SKM-1 treated with dmso at 0.1 percent for 144 hours (cell line): ENCODE measurements at regions not wholly inside any gene's neighbourhood (a gene's known extent, or its start where the extent isn't known, plus 50 kb on each side); places are given as distances from the start of the nearest gene placed in this dataset.
"Not testable (repeated sequence)": the region's sequence is repeated elsewhere in the genome, so short reads cannot be mapped to it uniquely, and the experiment has no call there.

Experiments
- DNase-seq: peaks from one replicate; lab custom pipeline; 2025; ENCODE audit not compliant: unreplicated experiment; lab: John Stamatoyannopoulos, UW

DNA sequence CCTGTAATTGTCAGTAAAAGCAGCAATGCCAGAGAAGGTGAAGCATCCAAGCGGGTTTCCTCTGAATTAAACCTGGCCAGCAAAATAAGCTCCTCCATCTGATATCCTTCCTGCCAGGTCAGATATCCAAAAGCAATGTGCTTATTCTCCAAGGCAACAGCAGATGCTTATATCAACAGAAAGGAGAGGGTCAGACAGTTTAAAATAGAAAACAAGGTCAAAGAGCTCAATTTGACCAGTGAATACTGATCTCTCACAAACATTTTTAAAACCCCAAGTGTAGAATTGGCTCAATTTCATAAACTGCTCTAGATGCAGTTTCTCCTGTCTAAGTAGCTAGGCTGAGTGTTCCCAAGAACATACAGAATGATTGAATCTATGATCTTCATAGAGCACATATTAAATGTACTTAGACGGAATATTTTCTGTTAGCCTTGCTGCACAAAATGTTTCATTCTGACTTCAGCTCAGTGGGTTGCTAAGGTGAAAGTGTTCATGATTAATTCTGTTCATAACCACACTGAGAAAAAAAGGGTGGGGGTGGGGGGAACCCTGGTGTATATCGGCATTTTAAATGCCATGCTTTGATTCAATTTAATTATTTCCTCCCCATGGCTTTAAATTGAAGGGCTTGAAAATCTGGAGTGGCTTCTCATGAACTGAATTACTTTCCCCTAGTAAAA is 174.2 kb upstream of the ARHGAP20 start:
- DNase-seq: no peak

DNA sequence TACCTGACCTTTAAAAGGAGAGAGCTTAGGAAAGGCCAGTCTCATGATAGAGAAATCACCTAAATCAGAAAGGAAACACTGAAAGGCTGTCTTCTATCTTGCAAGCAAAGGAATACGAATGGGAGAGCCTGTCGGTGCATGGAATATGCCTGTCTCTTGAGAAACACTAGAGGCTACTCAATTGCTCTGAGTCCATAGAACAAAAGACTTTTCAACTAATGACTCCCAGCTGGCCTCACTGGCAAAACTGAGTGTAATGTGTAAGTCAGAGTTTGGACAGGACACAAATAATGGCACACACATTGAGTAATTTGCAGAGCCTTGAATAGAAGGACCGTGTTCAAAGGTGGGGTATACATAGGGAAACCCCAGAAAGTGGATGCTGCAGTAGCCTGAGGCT is 171.0 kb upstream of the ARHGAP20 start:
- no peak for DNase-seq

DNA sequence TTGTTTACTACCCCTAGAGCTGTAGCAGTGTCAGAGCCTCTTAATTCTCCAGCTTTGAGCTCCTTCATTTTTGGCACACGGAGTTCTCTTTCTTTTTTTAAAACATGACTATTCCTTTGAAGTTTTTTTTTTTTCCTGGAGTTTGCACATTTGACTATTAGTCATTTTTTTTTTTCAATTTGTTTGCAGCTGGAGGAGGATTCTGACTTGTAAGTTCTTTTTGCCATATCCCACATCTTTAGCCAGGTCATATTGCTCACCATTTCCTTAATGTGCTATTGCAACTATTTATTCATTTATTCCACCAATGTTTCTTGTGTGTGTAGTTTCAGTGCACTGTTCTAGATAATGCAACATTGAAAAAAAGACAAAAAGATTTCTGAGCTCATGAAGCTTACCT is 166.3 kb upstream of the ARHGAP20 start:
- no peak for DNase-seq

DNA sequence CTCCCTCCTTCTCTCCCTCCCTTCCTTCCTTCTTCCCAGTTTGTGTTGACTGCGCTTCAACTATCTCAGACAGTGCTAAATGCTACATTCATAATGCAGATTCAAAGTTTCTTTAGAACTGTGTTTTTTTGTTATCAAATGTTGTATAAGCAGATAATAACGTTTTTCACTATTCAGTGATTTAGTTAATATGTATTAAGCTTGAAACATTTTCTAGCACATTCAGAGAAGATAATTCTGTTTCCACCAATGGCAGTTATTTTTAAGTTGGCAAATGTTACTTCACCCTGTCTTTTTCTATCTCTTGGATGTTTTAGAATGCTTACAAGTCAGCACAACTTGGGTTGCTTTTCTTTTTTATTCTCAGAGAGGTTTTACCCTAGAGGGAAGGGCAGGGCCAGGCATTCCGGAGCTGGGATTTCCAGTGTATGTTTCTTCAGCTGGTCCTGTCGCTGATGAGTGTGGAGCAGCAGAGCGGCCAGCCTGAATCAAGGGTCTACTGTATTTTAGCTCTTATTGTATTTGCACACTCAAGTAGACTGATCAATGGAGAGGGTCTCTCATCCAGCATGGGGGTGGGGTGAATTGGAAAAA is 162.3 kb upstream of the ARHGAP20 start:
- no peak for DNase-seq

DNA sequence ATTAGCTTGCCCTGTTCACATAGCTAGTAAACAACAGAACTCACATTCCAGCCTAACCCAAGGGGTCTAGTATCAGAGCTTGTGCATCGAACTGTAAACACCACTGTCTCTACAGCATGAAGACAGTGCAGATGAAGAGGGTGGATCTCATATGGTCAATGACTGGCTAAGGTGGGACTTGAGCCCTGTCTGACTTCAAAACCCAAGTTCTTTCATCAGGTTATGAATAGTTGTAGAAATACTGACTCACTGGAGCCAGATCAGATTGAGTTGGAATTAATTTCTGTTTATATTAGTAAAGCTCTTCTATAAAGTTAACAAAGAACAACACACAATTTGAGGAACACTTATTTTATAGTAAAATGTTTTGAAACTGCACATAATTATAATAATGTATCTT is 161.7 kb upstream of the ARHGAP20 start:
- DNase-seq: no peak

DNA sequence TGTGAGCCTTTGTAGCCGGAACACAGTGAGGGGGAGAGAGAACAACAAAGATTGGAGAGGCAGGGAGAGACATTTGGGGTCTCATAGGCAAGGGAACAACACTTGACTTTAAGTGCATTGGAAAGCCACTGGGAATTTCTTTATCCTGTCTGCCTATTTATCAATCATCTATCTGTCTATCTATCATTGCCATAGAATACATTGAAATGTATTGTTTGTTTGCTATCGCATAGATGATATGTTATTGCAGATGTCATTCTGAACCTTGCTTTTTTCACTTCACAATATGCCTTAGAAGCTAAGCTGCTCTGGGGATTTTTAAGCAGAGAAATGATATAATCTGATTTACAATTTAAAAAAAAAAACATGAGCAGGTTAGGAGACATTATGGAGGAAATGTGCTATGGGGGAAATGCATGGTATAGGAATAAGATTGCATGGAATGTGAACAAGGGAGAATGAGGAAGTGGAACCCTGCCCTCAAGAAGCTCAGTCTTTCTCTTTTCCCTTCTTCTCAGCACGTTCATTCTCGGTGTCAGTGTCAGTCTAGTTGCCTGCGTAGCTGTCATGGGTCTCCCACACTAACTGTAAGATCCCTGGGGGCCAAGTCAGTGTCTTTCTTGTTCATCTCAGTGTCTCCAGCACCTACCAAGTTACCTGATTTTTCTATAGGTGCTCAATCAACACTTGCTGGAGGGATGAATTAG is 158.7 kb upstream of the ARHGAP20 start:
- no peak for DNase-seq

DNA sequence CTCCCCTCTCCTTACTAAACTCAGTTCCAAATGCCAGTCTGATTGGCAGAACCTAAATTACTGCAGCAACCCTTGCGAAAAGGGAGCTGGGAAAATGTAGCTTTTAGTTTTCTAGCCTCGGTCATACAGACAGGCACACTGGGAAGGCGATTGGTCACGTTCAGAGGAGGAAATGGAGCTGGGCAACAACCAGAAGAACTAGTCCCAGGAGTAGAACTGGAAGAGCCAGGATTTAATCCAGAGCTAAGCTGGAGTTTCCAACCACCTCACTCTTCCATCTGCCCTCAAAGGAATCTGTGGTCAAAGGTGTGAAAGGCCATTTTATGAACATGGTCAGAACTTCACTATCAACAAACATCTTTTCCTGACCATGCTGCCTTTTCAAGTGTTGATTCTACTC is 155.7 kb upstream of the ARHGAP20 start:
- DNase-seq: no peak

DNA sequence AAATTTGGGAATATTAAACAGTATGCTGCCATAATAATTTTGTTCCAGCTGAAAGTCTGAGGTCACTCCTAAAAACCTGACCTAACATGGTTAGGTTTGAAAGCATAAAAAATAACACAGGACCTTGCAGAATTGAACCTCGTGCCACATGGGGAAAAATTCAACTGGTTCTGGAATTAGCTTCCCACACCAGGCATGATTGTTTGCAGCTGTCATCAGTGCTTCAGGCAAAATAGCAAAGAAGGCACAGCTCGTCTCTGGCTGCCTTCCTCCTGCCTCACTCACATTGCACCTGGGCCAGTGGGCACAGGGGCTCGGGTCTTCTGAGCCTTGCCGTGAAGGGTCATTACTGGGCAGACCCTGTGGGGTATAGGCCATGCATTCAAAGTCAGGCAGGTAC is 153.8 kb upstream of the ARHGAP20 start:
- no peak for DNase-seq

DNA sequence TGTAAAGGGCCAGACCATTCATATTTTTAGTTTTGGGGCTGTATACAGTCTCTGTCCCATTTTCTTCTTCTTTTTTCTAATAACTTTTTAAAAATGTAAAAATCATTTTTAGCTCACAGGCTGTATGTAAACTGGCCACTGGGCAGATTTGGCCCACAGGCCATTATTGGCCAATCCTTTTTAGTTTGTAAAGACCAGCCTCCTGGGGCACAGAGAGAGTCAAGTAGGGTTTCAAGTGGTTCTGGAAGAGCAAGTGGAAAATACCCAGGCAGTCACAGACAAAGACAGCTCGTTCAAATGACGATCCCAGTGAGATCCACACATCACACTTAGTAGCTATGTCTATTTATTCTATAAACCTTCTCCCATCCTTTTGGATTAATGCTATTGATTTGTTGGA is 150.2 kb upstream of the ARHGAP20 start:
- no peak for DNase-seq

DNA sequence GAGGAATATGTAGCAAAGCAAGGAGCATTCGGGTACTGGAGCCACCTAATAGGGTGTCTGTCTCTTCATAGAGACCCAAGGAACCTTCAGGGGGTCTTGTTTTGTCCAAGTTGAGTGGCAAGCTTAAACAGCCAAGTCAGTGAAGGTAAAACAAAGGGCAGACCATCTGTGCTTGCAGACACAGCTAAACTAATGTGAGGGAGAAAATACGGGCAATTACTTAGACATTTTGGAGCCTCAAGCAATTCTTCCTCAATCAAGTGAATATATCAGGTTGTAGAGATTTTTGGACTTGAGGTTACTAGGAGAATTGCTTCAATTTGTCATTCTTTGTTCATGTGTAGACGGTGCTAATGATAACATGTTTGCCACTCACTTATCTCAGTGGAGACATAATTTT is 148.2 kb upstream of the ARHGAP20 start:
- DNase-seq: no peak

DNA sequence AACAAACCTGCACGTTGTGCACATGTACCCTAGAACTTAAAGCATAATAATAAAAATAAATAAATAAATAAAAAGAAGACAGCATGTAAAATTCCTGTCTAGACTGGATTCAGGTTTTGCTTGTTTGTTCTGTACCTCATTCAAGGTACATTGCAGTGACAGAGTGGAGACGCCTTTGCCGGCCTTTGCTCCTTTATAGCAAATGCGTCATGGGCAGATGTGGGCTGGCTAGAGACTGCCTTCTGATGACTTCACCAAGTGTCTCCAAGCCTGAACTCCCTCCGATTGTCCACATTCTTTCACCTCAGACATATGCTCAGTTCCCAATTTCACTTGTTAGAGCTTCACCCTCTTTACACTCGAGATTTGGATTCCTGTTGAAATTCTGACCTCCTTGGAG is 147.8 kb upstream of the ARHGAP20 start:
- no peak for DNase-seq

DNA sequence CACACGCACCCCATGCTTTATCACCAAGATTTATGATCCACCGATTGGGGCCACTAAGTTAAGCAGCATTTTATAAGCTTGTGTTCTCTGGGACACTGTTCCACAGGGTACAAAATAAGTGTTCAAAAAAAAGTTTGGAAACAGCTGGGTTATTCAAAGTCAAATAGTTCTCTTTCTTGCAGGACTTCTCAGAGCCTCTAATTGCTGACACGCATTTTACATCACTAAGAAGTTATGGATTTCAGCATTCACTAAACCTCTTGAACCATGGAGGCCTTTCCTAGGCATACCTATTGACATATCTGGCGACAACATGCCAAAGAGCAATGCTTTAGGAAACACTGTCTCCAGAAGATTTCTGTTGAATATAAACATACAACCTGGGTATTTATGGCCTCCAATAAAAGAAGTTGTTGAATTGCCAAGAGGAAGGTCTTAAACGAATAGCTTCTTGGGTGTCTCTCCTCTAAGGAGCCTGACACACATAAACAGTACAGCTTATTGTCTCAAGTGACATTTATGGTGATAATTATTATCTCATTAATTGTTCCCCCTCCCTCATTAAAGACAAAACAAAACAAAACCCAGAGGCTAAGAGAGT is 147.1 kb upstream of the ARHGAP20 start:
- DNase-seq: no peak

DNA sequence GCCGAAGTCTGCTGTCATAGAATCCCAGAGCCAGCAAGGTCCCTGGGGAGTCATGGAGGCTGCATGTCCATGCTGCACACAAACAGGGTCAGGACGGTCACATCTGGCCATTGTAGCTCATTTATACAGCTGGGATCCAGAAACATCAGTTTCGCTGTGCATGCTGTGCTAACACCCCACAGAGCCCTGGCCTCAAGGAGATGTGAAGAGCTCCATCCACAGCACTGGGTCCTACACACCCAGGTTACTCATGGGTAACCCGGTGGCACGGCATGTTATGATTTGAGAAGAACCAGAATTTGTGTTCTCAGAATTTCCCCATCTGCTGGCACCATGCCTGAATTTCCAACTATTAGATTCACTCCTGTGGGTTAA is 146.3 kb upstream of the ARHGAP20 start:
- no peak for DNase-seq

DNA sequence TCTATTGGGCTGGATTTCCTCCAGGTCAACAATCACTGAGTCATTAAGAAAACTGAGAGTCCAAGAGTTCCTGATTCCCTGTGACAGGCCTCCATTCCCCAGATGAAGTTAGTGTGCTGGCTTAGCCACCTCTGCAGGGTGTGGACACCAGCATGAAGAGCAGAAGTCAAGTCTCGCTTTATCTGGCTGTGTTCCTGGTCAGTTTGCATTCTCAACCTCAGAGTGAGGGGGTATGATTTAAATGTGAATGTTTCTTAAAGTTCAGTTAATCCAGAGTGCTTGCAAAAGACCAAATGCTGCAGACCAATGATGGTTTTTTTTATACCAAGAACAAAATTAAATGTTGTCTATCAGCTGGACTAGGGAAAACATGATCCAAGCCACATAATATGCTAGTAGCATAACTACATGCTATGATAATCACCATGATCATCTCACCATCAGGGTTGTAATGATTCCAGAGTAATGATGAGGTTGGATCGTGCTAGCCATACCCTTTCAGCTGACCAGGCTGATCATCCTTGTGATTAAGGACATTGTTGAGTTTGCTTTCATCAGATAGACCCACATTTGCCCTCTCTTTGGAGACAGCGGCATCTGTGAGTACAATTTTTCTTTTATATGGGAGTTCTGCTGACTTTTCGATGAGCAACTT is 145.8 kb upstream of the ARHGAP20 start:
- no peak for DNase-seq

DNA sequence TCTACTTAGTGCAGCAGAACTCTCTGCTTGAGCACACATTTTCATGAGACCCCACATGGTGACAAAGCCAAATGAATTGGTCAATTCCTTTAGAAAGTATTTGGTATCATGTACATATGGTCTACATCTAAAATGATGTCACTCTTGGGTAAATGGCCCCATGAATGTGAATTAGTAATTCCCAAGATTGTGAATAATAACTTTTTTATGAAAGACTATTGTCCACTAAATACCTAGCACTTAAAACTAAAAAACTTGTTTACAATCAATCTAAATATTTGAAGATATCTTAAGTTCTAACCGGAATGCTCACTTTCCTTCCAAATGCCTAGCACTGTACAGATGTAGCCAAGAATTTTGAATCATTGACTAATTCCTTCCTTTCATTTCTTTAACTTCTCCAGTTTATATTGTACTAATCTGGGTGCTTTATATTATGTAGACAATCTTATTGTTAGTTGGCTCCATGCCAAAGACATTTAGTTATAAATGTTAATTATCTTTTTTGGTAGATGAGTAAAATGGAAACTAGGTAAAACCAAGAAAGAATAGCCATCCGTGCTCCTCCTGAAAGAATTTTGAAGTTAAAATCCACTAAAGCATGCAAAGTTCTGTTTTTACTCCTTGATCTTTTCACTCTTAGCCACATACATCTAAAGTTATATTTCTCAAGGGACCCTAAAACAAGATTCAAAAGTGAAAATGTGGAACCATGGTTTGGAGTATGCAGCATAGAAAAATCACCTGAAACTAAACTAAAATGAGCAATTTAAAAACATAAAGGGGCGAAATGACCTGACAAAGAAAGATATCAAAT is 145.0 kb upstream of the ARHGAP20 start:
- no peak for DNase-seq

DNA sequence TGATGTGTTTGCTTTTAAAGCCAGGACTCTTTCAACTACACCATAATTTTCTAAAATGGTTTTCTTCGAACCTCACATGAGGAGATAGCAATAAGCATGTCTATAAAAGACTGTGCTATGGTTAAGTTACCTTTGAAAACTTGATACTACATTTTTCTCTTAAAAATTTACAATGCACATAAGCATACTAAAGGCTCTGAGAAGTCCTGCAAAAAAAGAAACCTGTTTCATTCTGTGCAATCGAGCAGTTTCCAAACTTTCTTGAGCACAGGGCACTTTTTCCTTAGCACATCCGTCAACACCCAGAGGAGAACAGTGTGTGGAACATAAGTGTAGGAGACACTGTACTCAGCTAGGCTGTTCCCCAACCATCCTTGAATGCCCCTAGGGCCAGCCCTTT is 144.1 kb upstream of the ARHGAP20 start:
- no peak for DNase-seq

DNA sequence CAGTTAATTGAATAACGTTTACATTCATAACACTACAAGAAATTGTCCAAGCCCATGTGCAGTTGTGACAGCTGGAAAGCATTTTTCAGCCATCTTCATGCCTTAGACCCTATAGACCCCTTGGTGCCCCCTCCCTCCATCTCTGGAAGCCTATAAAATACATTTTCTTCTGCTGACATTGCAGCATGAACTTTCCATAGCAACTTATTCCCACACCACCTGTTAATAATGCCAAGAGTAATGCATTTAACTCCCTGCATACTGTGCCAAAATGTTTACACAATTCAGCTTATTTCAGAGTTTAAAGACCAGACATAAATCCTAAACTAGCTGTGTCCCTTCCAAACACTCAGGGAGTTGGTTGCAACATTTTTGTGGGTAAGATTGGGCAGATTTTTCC is 143.0 kb upstream of the ARHGAP20 start:
- no peak for DNase-seq

DNA sequence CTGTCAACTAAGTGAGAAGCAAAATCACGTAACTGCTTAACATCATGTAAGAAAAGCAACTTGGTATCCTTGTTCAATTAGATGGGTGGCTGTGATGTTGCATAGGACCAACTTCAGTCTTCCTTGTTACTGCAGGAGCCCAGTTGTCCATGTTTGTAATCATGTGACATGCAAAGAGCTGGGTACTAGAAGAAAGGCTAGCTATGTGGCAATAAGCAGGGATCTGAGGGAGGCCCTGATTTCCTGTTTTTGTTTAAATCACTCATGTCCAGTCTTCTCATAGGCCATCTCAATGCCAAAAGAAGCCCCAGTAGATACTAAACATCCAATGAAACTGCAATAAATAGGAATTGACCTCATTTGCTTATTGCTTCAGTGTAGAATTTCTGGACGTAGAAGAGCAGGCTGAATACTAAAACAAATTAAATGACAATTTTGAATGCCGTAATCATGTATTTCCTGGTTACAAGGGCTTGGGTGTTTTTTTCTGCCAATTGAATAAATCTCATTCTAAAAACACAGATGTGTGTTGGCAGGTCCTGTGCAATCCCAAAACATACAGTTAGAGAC is 140.8 kb upstream of the ARHGAP20 start:
- no peak for DNase-seq

DNA sequence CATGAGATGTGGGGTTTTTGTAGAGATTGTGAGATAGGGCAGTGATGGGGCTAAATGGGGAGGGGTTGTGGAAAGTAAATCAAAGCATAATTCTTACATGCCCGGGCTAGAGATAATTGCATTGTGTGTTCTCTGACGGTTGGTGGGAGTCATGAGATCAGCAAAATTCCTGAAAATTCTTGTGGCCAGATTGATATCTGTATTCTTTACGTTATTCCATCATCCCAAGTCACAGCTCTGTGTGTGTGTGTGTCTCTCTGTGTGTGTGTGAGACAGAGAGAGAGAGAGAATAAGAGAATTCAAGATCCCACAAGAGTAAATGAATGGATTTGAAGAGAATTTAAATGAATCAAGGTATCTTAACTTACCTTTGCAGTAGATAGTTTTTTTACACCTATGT is 138.6 kb upstream of the ARHGAP20 start:
- no peak for DNase-seq

DNA sequence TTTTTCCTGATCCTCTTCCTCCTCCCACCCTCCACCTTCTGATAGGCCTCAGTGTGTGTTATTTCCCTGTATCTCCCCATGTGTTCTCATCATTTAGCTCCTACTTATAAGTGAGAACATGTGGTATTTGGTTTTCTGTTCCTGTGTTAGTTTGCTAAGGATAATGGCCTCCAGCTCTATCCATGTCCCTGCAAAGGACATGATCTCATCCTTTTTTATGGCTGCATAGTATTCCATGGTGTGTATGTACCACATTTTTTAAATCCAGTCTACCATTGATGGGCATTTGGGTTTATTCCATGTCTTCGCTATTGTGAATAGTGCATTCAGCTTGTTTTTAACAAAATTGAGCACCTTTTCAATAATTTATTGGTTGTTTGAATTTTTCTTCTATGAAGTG is 130.8 kb upstream of the ARHGAP20 start:
- DNase-seq: not testable (repeated sequence)

DNA sequence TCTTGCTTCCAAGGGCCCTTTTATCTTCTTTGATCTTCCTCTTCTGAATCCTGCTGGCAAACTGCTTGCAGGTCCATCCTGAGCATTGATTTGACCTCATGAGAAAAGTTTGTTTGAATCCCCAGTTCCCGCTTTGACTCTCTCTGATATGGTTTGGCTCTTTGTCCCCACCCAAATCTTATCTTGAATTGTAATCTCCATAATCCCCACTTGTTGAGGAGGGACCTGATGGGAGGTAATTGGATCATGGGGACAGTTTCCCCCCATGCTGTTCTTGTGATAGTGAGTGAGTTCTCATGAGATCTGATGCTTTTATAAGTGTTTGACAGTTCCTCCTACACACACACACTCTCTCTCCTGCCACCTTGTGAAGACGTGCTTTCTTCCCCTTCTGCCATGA is 126.6 kb upstream of the ARHGAP20 start:
- DNase-seq: no peak
